Natural killer cell treated with Interleukin-12 subunit alpha and Interleukin-12 subunit beta and Interleukin-15 and Interleukin-18, amount 100 ng/mL, for 72 hours (primary cell): ENCODE measurements at regions not wholly inside any gene's neighbourhood (a gene's known extent, or its start where the extent isn't known, plus 50 kb on each side); places are given as distances from the start of the nearest gene placed in this dataset.

ENCODE experiments used
- ATAC-seq, 2 donors: fragments of 150-1000 bp; cut with Tn5 transposase in 1 of 2; sonication (Bioruptor Pico), chemical (Tn5 transposase) in 1 of 2; 2 replicates each; pipeline ENCODE4 v1.10.0; 2021
- DNase-seq: peaks from one replicate; pipeline ENCODE4 v3.0.0; 2022; ENCODE audit warnings: low spot score
- H3K27ac Mint-ChIP-seq, 2 donors: 1 replicate in 1 of 2; 2 replicates in 1 of 2; pipeline ENCODE4 v1.8.0; 2022; ENCODE audit warnings: mixed read lengths in 2 of 2, mild to moderate bottlenecking in 1 of 2, moderate library complexity in 1 of 2
- H3K27me3 Mint-ChIP-seq, 2 donors: 1 replicate in 1 of 2; 2 replicates in 1 of 2; pipeline ENCODE4 v1.8.0; 2022; ENCODE audit warnings: mixed read lengths in 2 of 2
- H3K36me3 Mint-ChIP-seq: one replicate; pipeline ENCODE4 v1.8.0; 2022; ENCODE audit warnings: mixed read lengths
- H3K4me1 Mint-ChIP-seq, 2 donors: 1 replicate in 1 of 2; 2 replicates in 1 of 2; pipeline ENCODE4 v1.8.0; 2022; ENCODE audit warnings: low read depth in 2 of 2, mixed read lengths in 2 of 2, mild to moderate bottlenecking in 1 of 2
- H3K4me3 Mint-ChIP-seq: one replicate; pipeline ENCODE4 v1.8.0; 2022; ENCODE audit warnings: mixed read lengths
- H3K9me3 Mint-ChIP-seq: 2 replicates; pipeline ENCODE4 v1.8.0; 2022; ENCODE audit warnings: mixed read lengths

GRCh38 chr2:234193977-234194563 lies 143.6 kb downstream of the SPP2 start:
- no peak for DNase-seq
- Mint-ChIP-seq H3K27ac (no peak overlapping the region), H3K36me3 (no peaks in the 10 kb centered on the region), H3K4me1 (peaks cover 3 to 13% of the 10 kb centered on the region in 2 donors), H3K27me3 (peaks cover 0 to 25% of the 10 kb centered on the region in 2 donors), H3K4me3 (no peak overlapping the region), H3K9me3 (no peaks in the 10 kb centered on the region)
- no peak for ATAC-seq

DNA sequence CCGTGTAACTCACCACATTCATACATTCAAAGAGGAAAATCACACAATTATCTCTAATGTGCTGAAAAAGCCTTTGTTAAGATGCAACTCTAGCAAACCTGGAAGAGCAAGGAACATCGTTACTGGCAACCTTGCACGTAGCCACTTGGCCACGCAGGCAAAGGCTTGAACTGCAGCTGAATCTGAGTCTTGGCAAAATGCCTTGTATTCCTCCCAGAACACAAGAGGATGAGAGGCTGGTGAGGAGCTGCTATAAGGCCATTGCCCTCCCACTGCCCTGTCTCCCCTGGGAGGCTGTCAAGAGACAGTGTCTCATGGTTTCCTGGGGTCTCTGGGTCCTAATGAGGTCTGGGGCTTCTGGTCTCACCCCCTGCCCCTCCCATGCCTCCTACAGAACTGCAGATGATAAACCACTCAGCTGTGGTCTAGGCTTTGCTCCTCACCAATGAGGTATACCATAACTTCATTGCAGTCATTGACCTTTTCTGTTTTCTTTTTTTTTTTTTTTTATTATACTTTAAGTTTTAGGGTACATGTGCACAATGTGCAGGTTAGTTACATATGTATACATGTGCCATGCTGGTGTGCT lies 141.4 kb downstream of the SPP2 start:
- H3K4me1 Mint-ChIP-seq: peaks cover 2 to 4% of the 10 kb centered on the region in 2 donors
- H3K27me3 Mint-ChIP-seq: peaks cover 0 to 14% of the 10 kb centered on the region in 2 donors
- H3K36me3 Mint-ChIP-seq: no peaks in the 10 kb centered on the region
- no peak for DNase-seq
- no peak overlapping the region for H3K27ac Mint-ChIP-seq
- no peak overlapping the region for H3K4me3 Mint-ChIP-seq
- no peaks in the 10 kb centered on the region for H3K9me3 Mint-ChIP-seq
- no peak for ATAC-seq

DNA sequence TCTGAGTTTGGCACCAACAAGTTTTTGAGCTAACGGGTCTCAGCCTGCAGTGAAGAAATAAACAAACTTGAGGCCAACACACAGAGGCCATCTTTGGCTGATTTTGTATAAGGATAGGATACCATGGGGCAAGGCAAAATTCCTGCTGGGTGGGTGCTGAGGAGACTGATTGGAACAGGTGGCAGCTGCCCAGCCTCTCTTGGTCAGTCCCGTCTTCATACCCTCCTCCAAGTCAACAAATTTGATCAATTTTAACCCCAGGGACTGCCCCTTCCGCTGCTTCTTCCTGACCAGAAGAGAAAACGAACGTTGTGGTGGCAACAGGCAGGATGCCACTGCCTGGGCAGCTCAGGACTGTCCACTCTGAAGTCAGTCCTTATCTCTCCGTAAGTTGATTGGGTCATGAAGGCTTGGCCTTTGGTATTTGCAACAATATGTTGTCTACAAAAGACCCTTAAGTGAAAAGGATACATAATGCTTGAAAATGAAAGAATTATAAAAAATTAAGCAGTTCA lies 139.3 kb downstream of the SPP2 start:
- peaks cover 2 to 4% of the 10 kb centered on the region in 2 donors for H3K4me1 Mint-ChIP-seq
- H3K36me3 Mint-ChIP-seq: no peaks in the 10 kb centered on the region
- H3K4me3 Mint-ChIP-seq: no peak overlapping the region
- no peak for ATAC-seq
- no peak for DNase-seq
- H3K27me3 Mint-ChIP-seq: peaks cover 6 to 16% of the 10 kb centered on the region in 2 donors
- no peaks in the 10 kb centered on the region for H3K9me3 Mint-ChIP-seq
- no peak overlapping the region for H3K27ac Mint-ChIP-seq

DNA sequence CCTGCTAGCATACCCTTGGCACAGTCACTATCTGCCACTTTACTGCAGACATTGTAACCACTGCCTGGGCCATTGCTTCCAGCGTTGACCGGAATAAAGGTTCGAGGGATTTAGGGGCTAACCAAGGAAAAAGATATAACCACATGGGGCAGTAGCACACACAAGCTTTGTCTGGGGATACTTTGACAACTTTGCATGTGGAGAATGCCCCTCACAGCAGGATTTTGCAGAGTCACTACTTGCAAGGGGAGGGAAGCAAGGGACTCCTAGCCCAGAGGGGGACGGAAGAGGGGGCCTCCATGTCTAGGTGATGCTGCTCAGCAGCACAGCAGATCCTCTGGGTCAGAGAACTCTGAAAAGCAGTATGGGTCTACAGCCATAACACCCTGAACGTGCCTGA lies 138.7 kb downstream of the SPP2 start:
- Mint-ChIP-seq H3K4me3 (no peak overlapping the region), H3K27ac (no peak overlapping the region), H3K36me3 (no peaks in the 10 kb centered on the region), H3K27me3 (peaks cover 8 to 15% of the 10 kb centered on the region in 2 donors), H3K4me1 (peaks cover 2 to 4% of the 10 kb centered on the region in 2 donors), H3K9me3 (no peaks in the 10 kb centered on the region)
- no peak for ATAC-seq
- DNase-seq: no peak

DNA sequence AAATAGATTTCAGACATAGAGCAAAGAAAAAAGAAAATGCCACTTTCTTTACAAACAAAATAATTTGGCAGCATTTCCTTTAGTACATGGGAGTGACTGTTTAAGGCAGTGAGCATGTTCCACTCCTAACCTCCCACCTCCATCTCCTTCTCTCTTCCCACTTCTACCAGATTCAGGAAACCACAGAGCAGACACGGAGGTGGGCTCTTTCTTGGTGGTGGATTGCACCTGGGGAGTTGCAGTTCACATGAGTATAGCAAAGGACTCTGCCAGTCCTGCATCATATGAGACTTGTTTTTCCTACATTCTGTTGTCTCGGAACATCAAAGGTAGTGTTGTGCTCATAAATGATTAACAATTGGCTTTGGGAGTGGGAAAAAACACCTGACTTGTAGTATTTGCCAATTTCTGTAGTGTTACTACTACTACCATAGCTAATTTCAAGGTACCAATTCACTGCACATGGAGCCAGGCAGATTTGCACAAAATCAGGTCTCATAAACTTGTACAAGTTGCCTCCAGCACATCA lies 137.2 kb downstream of the SPP2 start:
- Mint-ChIP-seq H3K4me1 (peaks cover 4 to 5% of the 10 kb centered on the region in 2 donors), H3K27me3 (peaks cover 8 to 19% of the 10 kb centered on the region in 2 donors)

DNA sequence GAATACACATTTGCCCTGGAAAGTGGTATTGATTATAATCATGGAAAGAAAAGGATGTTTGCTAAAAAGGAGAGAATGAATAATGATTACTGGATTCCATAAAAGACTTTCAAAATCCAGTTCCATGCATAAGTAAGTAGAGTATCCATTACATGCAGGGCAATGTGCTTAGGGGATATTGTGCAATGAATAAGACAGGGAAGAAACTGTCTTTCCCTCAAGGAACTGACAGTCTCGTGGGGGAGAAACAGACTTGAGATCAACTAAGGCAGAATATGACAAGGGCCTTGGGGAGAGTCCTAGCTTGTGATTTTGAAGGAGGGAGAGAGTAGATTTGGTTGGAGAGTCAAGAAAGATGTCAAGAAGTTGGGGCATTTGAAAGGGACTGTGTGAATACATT lies 130.6 kb downstream of the SPP2 start:
- H3K27me3 Mint-ChIP-seq: peaks cover 15 to 34% of the 10 kb centered on the region in 2 donors
- H3K36me3 Mint-ChIP-seq: no peaks in the 10 kb centered on the region
- ATAC-seq: no peak
- peaks cover 0 to 5% of the 10 kb centered on the region in 2 donors for H3K4me1 Mint-ChIP-seq
- H3K9me3 Mint-ChIP-seq: no peaks in the 10 kb centered on the region
- no peak overlapping the region for H3K27ac Mint-ChIP-seq
- H3K4me3 Mint-ChIP-seq: no peak overlapping the region
- no peak for DNase-seq

More for the DNA sequence above, 137.2 kb downstream of the SPP2 start:
- no peak for ATAC-seq
- Mint-ChIP-seq H3K36me3 (no peaks in the 10 kb centered on the region), H3K9me3 (no peaks in the 10 kb centered on the region), H3K4me3 (no peak overlapping the region), H3K27ac (no peak overlapping the region)
- no peak for DNase-seq

DNA sequence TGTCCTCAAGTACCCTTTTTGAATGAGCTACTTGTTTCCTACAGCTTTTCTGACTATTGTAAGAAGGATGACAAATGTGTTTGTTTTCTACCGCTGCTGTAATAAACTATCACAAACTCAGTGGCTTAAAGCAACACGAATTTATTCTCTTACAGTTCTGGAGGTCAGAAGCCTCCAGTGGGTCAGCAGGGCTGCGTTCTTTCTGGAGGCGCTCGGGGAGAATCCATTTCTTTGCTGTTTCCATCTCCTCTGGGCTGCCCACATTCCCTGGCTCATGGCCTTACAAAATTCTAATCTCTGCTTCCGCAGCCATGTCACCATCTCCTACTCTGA lies 128.5 kb downstream of the SPP2 start:
- H3K27me3 Mint-ChIP-seq: peaks cover 8 to 30% of the 10 kb centered on the region in 2 donors
- H3K4me1 Mint-ChIP-seq: peaks cover 0 to 5% of the 10 kb centered on the region in 2 donors
- H3K27ac Mint-ChIP-seq: no peak overlapping the region
- H3K4me3 Mint-ChIP-seq: no peak overlapping the region
- DNase-seq (no peak), ATAC-seq (no peak)
- H3K9me3 Mint-ChIP-seq: no peaks in the 10 kb centered on the region
- H3K36me3 Mint-ChIP-seq: no peaks in the 10 kb centered on the region

- H3K36me3 Mint-ChIP-seq: no peaks in the 10 kb centered on the region
- H3K27me3 Mint-ChIP-seq: peaks cover 8 to 30% of the 10 kb centered on the region in 2 donors
- H3K9me3 Mint-ChIP-seq: no peaks in the 10 kb centered on the region
- H3K4me3 Mint-ChIP-seq: no peak overlapping the region
- ATAC-seq (no peak), DNase-seq (no peak)
- no peak overlapping the region for H3K27ac Mint-ChIP-seq
- peaks cover 0 to 4% of the 10 kb centered on the region in 2 donors for H3K4me1 Mint-ChIP-seq
Measured at GRCh38 chr2:234178330-234179030, 128.0 kb downstream of the SPP2 start.

DNA sequence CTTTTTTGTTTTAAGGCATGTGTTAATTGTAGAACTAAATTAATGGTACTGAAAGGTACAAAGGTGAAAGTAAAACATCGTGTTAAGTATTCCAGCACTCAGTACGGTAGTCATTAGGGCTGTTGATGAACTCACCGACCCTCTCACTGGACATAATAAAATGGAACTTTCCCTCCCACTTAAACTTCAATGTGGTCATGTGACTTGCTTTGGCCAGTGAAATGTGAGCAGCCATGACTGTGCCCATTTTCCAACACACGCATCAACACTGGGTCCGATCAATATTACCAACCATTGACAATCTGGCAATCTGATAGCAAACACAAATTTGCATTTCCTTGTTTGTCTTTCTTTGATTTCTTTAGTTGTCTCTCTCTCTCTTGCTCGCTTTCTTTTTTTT lies 125.1 kb downstream of the SPP2 start:
- peaks cover 0 to 7% of the 10 kb centered on the region in 2 donors for H3K4me1 Mint-ChIP-seq
- H3K36me3 Mint-ChIP-seq: no peaks in the 10 kb centered on the region
- no peak for DNase-seq
- no peak overlapping the region for H3K27ac Mint-ChIP-seq
- H3K9me3 Mint-ChIP-seq: no peaks in the 10 kb centered on the region
- no peak overlapping the region for H3K4me3 Mint-ChIP-seq
- H3K27me3 Mint-ChIP-seq: peaks cover 8 to 25% of the 10 kb centered on the region in 2 donors
- ATAC-seq: no peak

DNA sequence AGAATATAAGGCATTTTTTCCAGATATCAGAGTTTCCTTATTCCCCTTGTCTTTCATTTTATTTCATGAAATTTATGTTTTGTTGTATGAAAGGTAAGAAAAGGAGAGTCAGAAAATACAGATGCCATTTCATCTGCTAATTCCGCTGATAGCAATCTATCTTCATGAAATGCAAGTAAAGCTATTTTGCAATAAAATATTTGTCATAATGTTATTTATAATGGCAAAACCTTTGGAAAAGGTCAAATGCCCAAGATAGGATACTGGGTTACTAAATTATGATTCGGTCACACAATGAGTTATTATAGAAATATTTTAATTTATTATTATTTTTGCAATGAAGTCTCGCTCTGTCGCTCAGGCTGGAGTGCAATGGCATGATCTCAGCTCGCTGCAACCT lies 124.2 kb downstream of the SPP2 start:
- Mint-ChIP-seq H3K27me3 (peaks cover 4 to 24% of the 10 kb centered on the region in 2 donors), H3K4me1 (peaks cover 0 to 7% of the 10 kb centered on the region in 2 donors), H3K4me3 (no peak overlapping the region), H3K36me3 (no peaks in the 10 kb centered on the region), H3K9me3 (no peaks in the 10 kb centered on the region), H3K27ac (no peak overlapping the region)
- DNase-seq: no peak
- no peak for ATAC-seq

GRCh38 chr2:234172532-234172931 lies 122.0 kb downstream of the SPP2 start:
- Mint-ChIP-seq H3K27ac (no peak overlapping the region), H3K4me3 (no peak overlapping the region), H3K27me3 (peaks cover 0 to 15% of the 10 kb centered on the region in 2 donors), H3K4me1 (peaks cover 0 to 4% of the 10 kb centered on the region in 2 donors), H3K9me3 (no peaks in the 10 kb centered on the region), H3K36me3 (no peaks in the 10 kb centered on the region)
- ATAC-seq (no peak), DNase-seq (no peak)

- peaks cover 0 to 15% of the 10 kb centered on the region in 2 donors for H3K27me3 Mint-ChIP-seq
- H3K4me1 Mint-ChIP-seq: peaks cover 0 to 4% of the 10 kb centered on the region in 2 donors
- H3K9me3 Mint-ChIP-seq: no peaks in the 10 kb centered on the region
- H3K4me3 Mint-ChIP-seq: no peak overlapping the region
- ATAC-seq: no peak
- H3K27ac Mint-ChIP-seq: no peak overlapping the region
- no peak for DNase-seq
- H3K36me3 Mint-ChIP-seq: no peaks in the 10 kb centered on the region
Measured at GRCh38 chr2:234172066-234172465, 121.6 kb downstream of the SPP2 start.

DNA sequence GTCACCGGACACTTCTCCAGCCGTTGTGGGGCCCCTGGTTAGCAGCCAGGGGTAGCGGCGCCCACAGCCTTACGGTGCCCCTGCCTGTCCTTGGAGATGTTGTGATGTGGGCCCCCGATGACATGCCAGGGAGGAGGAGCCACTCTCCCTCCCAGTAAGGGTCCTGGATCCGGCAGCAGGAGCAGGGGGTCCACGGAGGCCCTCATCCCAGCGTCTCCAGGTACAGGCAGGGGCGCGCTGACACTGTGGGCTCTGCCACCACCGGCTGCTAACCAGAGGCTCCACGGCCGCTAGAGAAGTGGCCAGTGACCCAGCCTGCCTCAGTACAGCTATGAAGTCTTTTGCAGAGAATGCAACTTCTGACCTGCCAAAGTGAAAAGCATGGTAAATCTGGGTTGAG lies 121.2 kb downstream of the SPP2 start:
- Mint-ChIP-seq H3K36me3 (no peaks in the 10 kb centered on the region), H3K4me1 (peaks cover 0 to 4% of the 10 kb centered on the region in 2 donors)

GRCh38 chr2:234169674-234170073 lies 119.2 kb downstream of the SPP2 start:
- no peak overlapping the region for H3K4me3 Mint-ChIP-seq
- H3K4me1 Mint-ChIP-seq: peaks cover 2 to 11% of the 10 kb centered on the region in 2 donors

More for the DNA sequence above, 121.2 kb downstream of the SPP2 start:
- Mint-ChIP-seq H3K4me3 (no peak overlapping the region), H3K9me3 (no peaks in the 10 kb centered on the region), H3K27me3 (peaks cover 0 to 15% of the 10 kb centered on the region in 2 donors), H3K27ac (no peak overlapping the region)
- ATAC-seq (no peak), DNase-seq (no peak)

More at GRCh38 chr2:234169674-234170073, 119.2 kb downstream of the SPP2 start:
- Mint-ChIP-seq H3K27me3 (peaks cover 0 to 15% of the 10 kb centered on the region in 2 donors), H3K9me3 (no peaks in the 10 kb centered on the region), H3K36me3 (no peaks in the 10 kb centered on the region), H3K27ac (no peak overlapping the region)
- DNase-seq (no peak), ATAC-seq (no peak)
